Duodenal mucosa (tissue), 2 donors: ENCODE measurements at regions not wholly inside any gene's neighbourhood (a gene's known extent, or its start where the extent isn't known, plus 50 kb on each side); places are given as distances from the start of the nearest gene placed in this dataset.

Source experiments
- H3K27ac ChIP-seq: one replicate; pipeline ENCODE4 v1.7.0; 2013; ENCODE audit warnings: low read depth, low read length
- H3K27me3 ChIP-seq, 2 donors: one replicate each; pipeline ENCODE4 v1.7.0; 2013; ENCODE audit warnings: low read length in 2 of 2, control low read depth in 1 of 2; ENCODE audit not compliant: insufficient read depth in 2 of 2, control insufficient read depth in 1 of 2
- H3K36me3 ChIP-seq, 2 donors: one replicate each; pipeline ENCODE4 v1.7.0; 2013; ENCODE audit warnings: low read length in 2 of 2, control low read depth in 1 of 2; ENCODE audit not compliant: insufficient read depth in 2 of 2, control insufficient read depth in 1 of 2
- H3K4me1 ChIP-seq, 2 donors: one replicate each; pipeline ENCODE4 v1.7.0; 2013; ENCODE audit warnings: low read length in 2 of 2, control low read depth in 1 of 2; ENCODE audit not compliant: insufficient read depth in 2 of 2, control insufficient read depth in 1 of 2
- H3K4me3 ChIP-seq, 2 donors: one replicate each; pipeline ENCODE4 v1.7.0; 2013; ENCODE audit warnings: low read length in 2 of 2, low read depth in 1 of 2
- H3K9ac ChIP-seq, 2 donors: one replicate each; pipeline ENCODE4 v1.7.0; 2013; ENCODE audit warnings: low read length in 2 of 2, low read depth in 1 of 2
- H3K9me3 ChIP-seq, 2 donors: one replicate each; pipeline ENCODE4 v1.7.0; 2013; ENCODE audit warnings: low read length in 2 of 2, control low read depth in 1 of 2; ENCODE audit not compliant: control insufficient read depth in 1 of 2

DNA sequence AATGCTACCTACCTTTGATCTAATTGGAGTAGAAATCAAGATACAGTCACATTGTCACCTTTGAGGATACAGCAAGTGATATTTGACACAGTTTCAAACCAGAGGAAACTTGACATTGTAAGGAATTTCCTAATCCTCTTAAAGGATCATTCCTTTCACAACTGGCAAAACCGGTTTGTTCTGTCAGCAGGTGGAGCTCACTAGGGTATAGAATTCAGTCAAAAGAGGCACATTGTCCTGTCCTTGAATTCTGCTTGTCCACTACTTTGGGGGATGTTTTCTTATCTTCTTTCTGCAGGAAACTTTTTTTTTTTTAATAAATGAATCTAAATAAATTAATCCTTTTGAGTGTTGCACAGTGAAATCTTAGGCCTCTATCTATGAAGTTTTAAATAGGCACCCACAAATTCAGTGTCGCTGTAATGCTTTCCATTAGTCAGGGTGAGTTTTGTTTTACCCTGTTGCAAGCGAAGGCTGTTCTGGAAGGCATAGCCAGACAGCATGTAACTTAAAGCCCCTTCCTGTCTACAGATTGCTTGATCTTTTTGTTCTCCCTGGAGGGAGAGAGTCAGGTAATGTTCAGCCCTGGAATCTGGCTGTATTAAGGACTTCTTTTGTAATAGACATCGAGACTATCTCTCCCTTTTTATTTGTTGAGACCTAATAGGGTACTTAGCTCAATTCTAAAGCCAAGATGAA, 285.0 kb upstream of the RGS6 start:
- Histone ChIP-seq H3K4me1 (peaks cover 0 to 3% of the 10 kb centered on the region in 2 donors), H3K9ac (no peak overlapping the region), H3K27ac (no peak overlapping the region), H3K9me3 (peaks cover 2 to 7% of the 10 kb centered on the region in 2 donors), H3K36me3 (peaks cover 9 to 12% of the 10 kb centered on the region in 2 donors), H3K4me3 (no peak overlapping the region), H3K27me3 (no peaks in the 10 kb centered on the region)

DNA sequence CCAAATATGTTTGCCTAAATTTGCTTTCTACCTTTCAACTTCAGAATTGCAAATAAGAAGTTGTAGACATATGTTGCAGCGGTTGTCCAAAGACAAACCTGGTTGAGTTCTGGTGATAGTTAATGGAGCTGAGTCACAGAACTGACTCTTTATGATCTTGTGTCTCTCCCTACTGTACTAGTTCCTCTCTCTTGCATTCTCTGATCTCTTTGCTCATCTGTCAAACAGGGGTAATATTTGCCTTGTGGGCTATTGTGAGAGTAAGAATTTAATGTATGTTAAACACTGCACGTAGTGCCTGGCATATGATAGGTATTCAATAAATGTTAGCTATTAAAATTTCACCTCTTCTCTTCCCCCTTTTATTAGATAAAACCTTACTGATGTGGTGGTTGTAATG, 283.5 kb upstream of the RGS6 start:
- Histone ChIP-seq H3K4me3 (no peak overlapping the region), H3K9ac (no peak overlapping the region), H3K4me1 (peaks cover 0 to 3% of the 10 kb centered on the region in 2 donors), H3K27ac (no peak overlapping the region), H3K9me3 (peaks cover 0 to 16% of the 10 kb centered on the region in 2 donors), H3K27me3 (no peaks in the 10 kb centered on the region), H3K36me3 (peaks cover 9 to 12% of the 10 kb centered on the region in 2 donors)

DNA sequence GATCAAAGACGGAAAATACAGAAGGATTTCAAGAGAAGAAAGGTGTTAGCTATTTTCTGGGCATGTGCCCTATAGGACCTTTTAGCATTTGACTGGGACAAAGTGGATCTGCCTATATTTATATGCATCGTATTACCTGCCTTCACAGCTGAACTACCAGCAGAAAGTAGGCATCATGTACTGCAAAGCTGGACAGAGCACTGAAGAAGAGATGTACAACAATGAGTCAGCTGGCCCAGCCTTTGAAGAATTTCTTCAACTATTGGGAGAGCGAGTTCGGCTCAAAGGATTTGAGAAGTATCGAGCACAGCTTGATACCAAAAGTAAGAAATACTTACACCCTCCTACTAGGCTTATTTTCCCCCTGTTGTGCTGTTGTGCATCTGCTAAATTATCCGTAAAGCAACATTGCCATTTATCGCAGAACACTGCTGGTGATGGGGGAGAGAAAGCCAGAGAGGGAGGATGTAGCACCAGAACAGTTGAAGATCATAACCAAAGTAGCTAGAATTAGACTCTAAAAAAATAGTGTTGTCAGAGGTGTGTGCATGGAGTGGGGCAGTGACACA, 282.0 kb upstream of the RGS6 start:
- Histone ChIP-seq H3K27me3 (no peaks in the 10 kb centered on the region), H3K9me3 (peaks cover 0 to 16% of the 10 kb centered on the region in 2 donors), H3K4me3 (no peak overlapping the region), H3K36me3 (peaks cover 9 to 12% of the 10 kb centered on the region in 2 donors), H3K4me1 (peaks cover 0 to 3% of the 10 kb centered on the region in 2 donors), H3K9ac (no peak overlapping the region), H3K27ac (no peak overlapping the region)

DNA sequence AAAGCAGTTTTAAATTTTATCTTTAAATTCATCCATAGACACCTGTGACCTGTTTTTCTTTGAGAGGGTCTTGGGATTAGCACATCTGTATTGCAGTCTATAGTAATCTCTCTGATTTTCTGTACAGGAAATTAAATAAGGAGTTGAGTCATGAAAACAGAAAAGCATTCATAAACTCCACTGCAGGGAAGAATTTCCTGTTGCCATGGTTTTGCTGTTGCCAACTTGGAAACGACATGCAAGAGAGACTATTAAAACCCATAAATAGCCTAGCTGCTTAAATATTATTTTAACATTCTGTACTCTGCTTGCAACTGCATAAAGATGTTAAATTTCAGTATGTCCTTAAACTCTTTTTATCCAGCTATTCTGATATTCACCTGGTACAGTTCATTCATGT, 281.0 kb upstream of the RGS6 start:
- Histone ChIP-seq H3K4me3 (no peak overlapping the region), H3K36me3 (peaks cover 9 to 12% of the 10 kb centered on the region in 2 donors), H3K9me3 (peaks cover 0 to 16% of the 10 kb centered on the region in 2 donors), H3K27me3 (no peaks in the 10 kb centered on the region), H3K9ac (no peak overlapping the region), H3K27ac (no peak overlapping the region), H3K4me1 (peaks cover 0 to 3% of the 10 kb centered on the region in 2 donors)

DNA sequence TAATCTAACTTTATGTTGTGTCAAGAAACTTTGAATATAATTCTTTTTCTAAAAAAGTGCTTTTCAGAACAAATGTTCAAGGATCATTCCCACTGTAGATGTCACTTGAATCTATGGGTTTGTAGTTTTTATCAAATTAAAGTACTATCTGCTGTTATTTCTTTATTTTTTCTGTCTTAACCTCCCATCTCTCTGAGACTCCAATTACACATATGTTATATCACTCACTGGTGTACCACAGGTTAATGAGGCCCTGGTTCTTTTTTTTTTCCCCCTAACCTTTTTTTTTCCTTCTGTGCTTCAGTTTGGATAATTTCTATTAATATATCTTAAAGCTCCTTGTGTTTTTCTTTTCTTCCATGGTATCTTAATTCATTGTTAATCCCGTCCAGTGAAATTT, 279.9 kb upstream of the RGS6 start:
- Histone ChIP-seq H3K9me3 (peaks cover 0 to 16% of the 10 kb centered on the region in 2 donors), H3K4me1 (no peaks in the 10 kb centered on the region), H3K4me3 (no peak overlapping the region), H3K27ac (no peak overlapping the region), H3K27me3 (no peaks in the 10 kb centered on the region), H3K9ac (no peak overlapping the region), H3K36me3 (peaks cover 9 to 12% of the 10 kb centered on the region in 2 donors)

DNA sequence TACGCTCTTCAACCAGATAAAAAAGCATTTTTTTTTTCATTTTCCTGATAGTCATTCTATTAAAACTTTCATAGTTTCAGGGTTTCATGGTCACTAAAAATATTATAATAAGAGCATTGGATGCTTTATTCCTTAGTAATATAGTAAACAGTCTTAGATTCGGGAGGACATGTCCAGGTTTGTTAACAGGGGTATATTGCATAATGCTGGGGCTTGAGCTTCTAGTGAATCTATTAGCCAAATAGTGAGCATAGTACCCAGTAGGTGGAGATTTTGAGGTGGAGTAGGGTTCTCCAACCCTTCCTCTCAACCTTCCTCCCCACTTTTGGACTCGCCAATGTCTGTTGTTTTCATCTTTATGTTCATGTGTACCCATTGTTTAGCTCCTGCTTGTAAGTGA, 277.4 kb upstream of the RGS6 start:
- Histone ChIP-seq H3K27ac (no peak overlapping the region), H3K9me3 (peaks cover 0 to 16% of the 10 kb centered on the region in 2 donors), H3K4me1 (no peaks in the 10 kb centered on the region), H3K4me3 (no peak overlapping the region), H3K27me3 (no peaks in the 10 kb centered on the region), H3K36me3 (peaks cover 9 to 12% of the 10 kb centered on the region in 2 donors), H3K9ac (no peak overlapping the region)

DNA sequence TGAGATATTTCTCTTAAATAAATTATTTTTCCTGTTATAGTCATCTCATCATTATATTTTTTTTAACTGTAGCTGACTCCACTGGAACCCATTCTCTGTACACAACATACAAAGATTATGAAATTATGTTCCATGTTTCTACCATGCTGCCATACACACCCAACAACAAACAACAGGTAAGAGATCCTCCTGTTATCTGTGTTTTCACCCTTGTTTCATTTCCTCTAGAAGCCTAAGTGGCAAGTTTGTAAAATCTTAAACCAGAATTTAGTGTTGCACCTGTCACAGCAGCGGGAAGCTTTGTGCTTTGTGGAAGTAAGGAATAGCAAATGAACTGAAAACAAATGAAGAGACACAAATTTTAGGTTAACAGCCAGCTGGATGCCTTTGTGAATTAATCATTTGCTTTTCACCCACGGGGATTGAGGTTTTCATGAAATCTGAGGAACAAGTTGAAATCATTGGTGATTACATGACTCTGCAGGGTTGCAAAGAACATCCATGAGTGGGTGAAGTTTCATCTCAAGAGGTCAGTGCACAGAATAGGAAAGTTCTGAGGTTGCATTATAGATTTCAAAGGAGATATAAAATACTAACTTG, 273.9 kb upstream of the RGS6 start:
- Histone ChIP-seq H3K27me3 (no peaks in the 10 kb centered on the region), H3K9ac (no peak overlapping the region), H3K4me1 (no peaks in the 10 kb centered on the region), H3K27ac (no peak overlapping the region), H3K36me3 (peaks cover 13 to 15% of the 10 kb centered on the region in 2 donors), H3K4me3 (no peak overlapping the region), H3K9me3 (no peaks in the 10 kb centered on the region)

DNA sequence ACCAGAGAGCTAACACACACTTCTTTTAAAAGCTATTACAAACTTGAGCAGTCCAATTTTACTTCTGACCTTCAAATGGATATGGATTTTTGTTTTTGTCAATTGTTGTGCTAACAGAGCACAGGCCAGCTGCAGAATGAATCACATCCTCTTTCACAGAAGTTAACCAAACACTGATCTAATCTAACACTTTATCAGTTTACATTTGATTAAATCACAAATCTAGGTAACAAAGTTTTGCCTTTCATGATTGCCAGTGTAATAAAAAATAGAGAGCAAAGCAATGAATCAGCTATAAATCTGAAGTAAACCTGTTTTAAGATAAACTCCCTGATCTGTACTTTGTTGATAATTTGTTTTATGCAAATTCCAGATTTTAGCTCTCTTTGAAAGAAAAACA, 273.1 kb upstream of the RGS6 start:
- Histone ChIP-seq H3K4me1 (no peaks in the 10 kb centered on the region), H3K36me3 (peaks cover 13 to 15% of the 10 kb centered on the region in 2 donors), H3K27ac (no peak overlapping the region), H3K9me3 (no peaks in the 10 kb centered on the region), H3K27me3 (no peaks in the 10 kb centered on the region), H3K9ac (no peak overlapping the region), H3K4me3 (no peak overlapping the region)

DNA sequence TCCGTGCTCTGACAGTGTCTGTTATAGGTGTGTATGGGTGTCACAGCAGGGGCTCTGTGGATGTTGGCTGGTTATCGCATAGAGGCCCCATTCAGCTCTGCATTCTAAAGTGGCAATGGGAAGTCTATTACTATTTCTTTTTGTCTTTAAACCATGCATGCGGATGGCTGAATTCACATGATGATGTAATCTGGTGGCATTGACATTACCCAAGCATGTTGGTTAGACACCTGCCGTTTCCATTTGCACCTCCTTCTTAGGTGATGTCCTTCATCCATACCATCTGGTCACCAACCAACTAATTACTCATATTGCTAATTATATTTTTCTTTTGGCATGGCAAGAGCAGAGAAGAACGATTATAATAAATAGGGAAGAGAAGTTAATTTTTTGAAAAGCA, 270.8 kb upstream of the RGS6 start:
- no peaks in the 10 kb centered on the region for H3K4me1 ChIP-seq

DNA sequence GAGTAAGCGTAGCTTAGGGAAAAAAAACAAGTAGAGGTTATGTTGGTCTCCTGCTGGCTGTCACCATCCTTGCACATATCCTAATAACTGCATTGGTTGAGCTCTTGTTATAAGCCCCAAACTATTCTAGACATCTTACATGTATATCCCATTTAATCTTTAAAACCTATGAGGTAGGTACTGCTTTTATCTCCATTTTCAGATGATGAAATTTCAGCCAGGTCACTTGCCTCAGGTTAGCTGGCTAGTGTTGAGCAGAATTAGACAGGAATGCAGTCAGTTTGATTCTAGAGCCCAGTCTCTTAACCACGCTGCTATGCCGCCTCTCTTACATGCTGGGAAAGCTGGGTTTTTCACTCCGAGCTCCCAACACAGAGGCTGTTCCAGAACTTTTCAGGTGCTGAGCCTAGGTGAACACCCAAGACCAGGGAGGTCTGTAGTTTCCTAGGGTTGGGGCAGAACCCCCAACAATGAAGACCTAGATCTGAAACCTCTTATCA, 269.9 kb upstream of the RGS6 start:
- no peaks in the 10 kb centered on the region for H3K9me3 ChIP-seq
- H3K27me3 ChIP-seq, result no peaks in the 10 kb centered on the region

More for the DNA sequence above, 270.8 kb upstream of the RGS6 start:
- H3K27me3 ChIP-seq, result no peaks in the 10 kb centered on the region
- H3K9me3 ChIP-seq, result no peaks in the 10 kb centered on the region
- no peak overlapping the region for H3K27ac ChIP-seq
- H3K36me3 ChIP-seq, result peaks cover 13 to 15% of the 10 kb centered on the region in 2 donors
- H3K9ac ChIP-seq, result no peak overlapping the region
- no peak overlapping the region for H3K4me3 ChIP-seq

More for the DNA sequence above, 269.9 kb upstream of the RGS6 start:
- H3K27ac ChIP-seq, result no peak overlapping the region
- no peak overlapping the region for H3K9ac ChIP-seq
- no peaks in the 10 kb centered on the region for H3K4me1 ChIP-seq
- H3K4me3 ChIP-seq, result no peak overlapping the region
- H3K36me3 ChIP-seq, result peaks cover 15 to 18% of the 10 kb centered on the region in 2 donors
